ENCODE measurements at regions not wholly inside any gene's neighbourhood (a gene's known extent, or its start where the extent isn't known, plus 50 kb on each side); places are given as distances from the start of the nearest gene placed in this dataset.

DNA sequence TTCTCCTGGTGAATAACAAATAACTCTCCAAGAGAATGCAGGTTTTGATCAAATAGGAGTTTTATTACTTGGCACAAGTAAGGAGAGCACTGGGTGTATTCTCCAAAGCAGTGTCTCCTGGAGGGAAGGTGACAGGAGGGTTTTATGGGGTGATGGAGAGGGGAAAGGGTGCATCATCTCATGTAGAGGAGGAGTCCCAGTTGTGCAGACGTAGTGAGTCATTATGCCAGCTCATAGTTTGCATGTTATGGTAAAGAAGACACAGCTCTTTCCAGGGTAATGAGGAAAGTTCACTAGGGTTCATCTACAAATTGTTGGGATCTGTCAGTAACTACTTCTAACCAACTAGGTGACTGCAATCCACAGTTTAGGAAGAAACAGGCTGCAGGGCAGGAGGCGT, 347.9 kb upstream of the MEOX2 start:
- no peak overlapping the region for H3K9ac ChIP-seq

DNA sequence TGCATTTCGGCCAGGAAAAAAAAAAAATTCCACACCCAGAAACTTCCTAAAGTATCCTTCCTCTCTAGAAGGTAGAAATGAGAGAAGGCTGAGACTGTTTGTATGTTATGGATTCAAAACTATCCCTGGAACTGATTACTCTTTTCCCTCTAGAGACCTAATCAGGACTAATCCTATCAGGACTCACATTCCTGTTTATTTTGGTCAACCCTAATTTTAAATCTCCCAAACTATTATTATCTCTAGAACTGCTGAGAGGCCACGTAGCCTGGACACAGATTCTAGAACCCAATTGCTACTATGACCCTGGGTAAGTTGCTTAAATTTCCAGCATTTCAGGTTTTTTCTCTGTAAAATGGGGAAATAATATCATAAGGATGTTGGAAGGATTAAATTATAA, 346.8 kb upstream of the MEOX2 start:
- Histone ChIP-seq H3K27me3 (no peaks in the 10 kb centered on the region), H4K20me1 (no peaks in the 10 kb centered on the region), H3K36me3 (no peaks in the 10 kb centered on the region), H3K4me3 (no peak overlapping the region), H3K4me1 (peaks cover 0 to 9% (median 0%) of the 10 kb centered on the region in 10 experiments; a peak in 3 of 20 replicates), H3K4me2 (no peak overlapping the region), H3K9ac (no peak overlapping the region), H3K9me3 (replicated peaks in 1 of 11) (peaks cover 0 to 3% (median 0%) of the 10 kb centered on the region in 11 experiments; a peak in 1 of 22 replicates), H3K27ac (no peak overlapping the region)
- no peak for TF ChIP-seq Cebpa-rat (IDR thresholded peaks at IDR 0.05)

More for the DNA sequence above, 347.9 kb upstream of the MEOX2 start:
- H3K9me3 ChIP-seq (replicated peaks in 1 of 11) = peaks cover 0 to 3% (median 0%) of the 10 kb centered on the region in 11 experiments; a peak in 1 of 22 replicates
- peaks cover 0 to 9% (median 0%) of the 10 kb centered on the region in 10 experiments; a peak in 3 of 20 replicates for H3K4me1 ChIP-seq
- no peak for TF ChIP-seq Cebpa-rat (IDR thresholded peaks at IDR 0.05)
- H3K36me3 ChIP-seq = no peaks in the 10 kb centered on the region
- H3K4me2 ChIP-seq = peak overlapping the region in 2 of 11 experiments; percentile 16 to 49; a peak in 2 of 22 replicates
- no peaks in the 10 kb centered on the region for H4K20me1 ChIP-seq
- no peaks in the 10 kb centered on the region for H3K27me3 ChIP-seq
- H3K4me3 ChIP-seq = no peak overlapping the region
- no peak overlapping the region for H3K27ac ChIP-seq

DNA sequence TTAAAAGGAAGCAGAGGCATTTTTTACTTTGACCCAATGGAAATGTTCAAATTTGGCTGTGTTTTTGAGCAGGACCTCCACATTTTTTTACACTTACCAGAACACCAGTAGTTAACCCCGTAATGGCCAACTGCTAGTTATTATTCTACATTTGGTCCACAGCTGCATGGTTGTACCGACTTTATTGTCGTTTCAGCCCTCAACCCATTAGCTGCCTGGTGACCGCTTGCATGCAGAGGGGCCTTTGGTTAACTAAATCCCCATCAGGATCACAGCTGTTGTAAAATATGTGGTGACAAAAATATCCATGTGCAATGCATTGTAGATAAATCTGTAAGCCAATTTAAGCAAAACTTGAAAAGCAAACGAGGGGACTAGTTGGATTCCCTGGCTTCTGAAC, 342.2 kb upstream of the MEOX2 start:
- Histone ChIP-seq H3K27ac (no peak overlapping the region), H4K20me1 (no peaks in the 10 kb centered on the region), H3K4me2 (no peak overlapping the region), H3K9me3 (replicated peaks in 1 of 11) (no peaks in the 10 kb centered on the region), H3K27me3 (no peaks in the 10 kb centered on the region), H3K4me3 (no peak overlapping the region), H3K4me1 (no peaks in the 10 kb centered on the region), H3K9ac (no peak overlapping the region), H3K36me3 (no peaks in the 10 kb centered on the region)
- no peak for TF ChIP-seq Cebpa-rat (IDR thresholded peaks at IDR 0.05)

DNA sequence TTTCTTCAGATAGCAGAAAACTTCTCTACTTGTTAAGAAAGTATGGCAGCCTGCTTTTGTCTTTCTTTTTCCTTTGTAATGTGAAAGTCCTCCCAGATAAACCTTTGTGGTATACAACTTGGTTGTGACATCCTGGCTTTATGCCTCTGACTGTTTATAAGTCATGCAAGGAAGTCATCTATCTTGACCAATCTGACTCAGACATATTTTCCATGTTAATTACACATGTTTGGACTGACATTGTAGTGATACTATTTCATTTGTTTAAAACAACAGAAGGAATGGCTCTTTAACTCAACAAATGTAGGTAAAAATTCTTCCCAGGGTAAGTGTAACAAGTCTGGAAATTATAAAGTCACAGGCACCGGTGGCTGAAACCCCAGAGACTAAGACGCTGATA, 341.6 kb upstream of the MEOX2 start:
- no peak overlapping the region for H3K9ac ChIP-seq
- H3K27ac ChIP-seq = no peak overlapping the region
- H3K4me2 ChIP-seq = no peak overlapping the region
- no peaks in the 10 kb centered on the region for H3K27me3 ChIP-seq
- H3K4me1 ChIP-seq = peaks cover 0 to 3% (median 0%) of the 10 kb centered on the region in 10 experiments; a peak in 2 of 20 replicates
- TF ChIP-seq Cebpa-rat (IDR thresholded peaks at IDR 0.05) = no peak
- no peak overlapping the region for H3K4me3 ChIP-seq
- H4K20me1 ChIP-seq = no peaks in the 10 kb centered on the region
- H3K9me3 ChIP-seq (replicated peaks in 1 of 11) = no peaks in the 10 kb centered on the region
- no peaks in the 10 kb centered on the region for H3K36me3 ChIP-seq

DNA sequence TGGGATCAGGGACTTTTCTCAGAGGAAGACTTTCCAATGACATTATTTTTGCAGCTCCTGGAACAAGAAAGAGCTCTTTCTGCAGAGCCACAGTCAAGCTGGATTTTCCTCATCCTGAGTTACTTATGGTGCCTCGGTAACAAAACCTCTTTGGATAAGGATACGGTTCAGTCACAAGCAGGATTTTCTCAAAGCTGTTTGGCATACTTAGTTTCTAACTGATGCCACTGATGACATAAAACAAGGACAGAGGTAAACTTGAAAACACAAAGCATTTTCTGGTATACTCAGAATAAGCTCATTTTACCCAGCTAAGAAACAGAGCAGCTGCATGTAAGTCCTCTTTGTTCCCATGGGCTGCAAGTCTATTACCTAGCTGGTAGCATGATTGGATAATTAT, 340.9 kb upstream of the MEOX2 start:
- H3K4me2 ChIP-seq = no peak overlapping the region

DNA sequence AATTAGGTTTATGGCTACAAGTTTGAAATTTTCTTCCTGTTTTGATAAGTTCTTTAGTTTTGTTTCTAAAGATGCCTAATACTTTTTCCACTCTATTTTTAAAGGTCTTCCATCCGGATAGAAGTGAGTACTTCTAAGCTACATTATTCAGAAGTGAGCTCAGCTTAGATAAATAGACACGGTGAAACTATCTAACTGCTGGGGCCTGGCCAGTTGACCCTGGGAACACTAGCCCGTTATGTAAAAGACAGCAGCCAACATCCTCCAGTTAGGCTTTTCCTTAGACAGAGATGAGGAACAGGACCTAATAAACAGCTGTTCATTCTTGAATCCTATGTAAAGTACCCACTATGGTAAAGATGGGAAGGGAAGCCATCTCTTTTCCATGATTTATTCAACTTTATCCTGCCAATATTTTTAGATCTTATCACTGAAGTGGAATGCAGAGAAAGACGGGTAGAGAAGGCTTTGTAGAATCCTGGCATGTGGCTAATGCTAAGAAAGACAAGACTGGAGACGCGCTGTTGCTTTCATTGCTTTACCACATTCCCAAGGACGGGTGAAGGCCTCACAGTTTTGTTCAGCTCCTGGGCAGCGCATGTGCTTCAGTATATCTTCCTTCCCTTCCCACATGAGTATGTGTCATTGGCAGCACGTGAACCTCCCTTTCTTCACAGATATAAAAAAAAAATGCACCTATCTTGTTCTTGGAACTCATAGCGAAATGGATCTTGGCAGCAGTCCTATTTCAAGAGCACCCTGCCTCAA, 340.0 kb upstream of the MEOX2 start:
- H3K27me3 ChIP-seq = no peaks in the 10 kb centered on the region
- no peaks in the 10 kb centered on the region for H3K9me3 ChIP-seq (replicated peaks in 1 of 11)
- no peak for TF ChIP-seq Cebpa-rat (IDR thresholded peaks at IDR 0.05)
- no peak overlapping the region for H3K9ac ChIP-seq
- H3K4me3 ChIP-seq = no peak overlapping the region
- no peak overlapping the region for H3K27ac ChIP-seq
- peaks cover 0 to 20% (median 0%) of the 10 kb centered on the region in 10 experiments; a peak in 4 of 20 replicates for H3K4me1 ChIP-seq
- peak overlapping the region in 1 of 11 experiments; percentile 3; a peak in 1 of 22 replicates for H3K4me2 ChIP-seq
- no peaks in the 10 kb centered on the region for H4K20me1 ChIP-seq
- no peaks in the 10 kb centered on the region for H3K36me3 ChIP-seq

More for the DNA sequence above, 340.9 kb upstream of the MEOX2 start:
- Histone ChIP-seq H3K27ac (no peak overlapping the region), H3K27me3 (no peaks in the 10 kb centered on the region), H3K9me3 (replicated peaks in 1 of 11) (no peaks in the 10 kb centered on the region), H3K9ac (no peak overlapping the region), H3K4me3 (no peak overlapping the region), H3K36me3 (no peaks in the 10 kb centered on the region), H4K20me1 (no peaks in the 10 kb centered on the region), H3K4me1 (peaks cover 0 to 10% (median 0%) of the 10 kb centered on the region in 10 experiments; a peak in 4 of 20 replicates)
- TF ChIP-seq Cebpa-rat (IDR thresholded peaks at IDR 0.05) = no peak

DNA sequence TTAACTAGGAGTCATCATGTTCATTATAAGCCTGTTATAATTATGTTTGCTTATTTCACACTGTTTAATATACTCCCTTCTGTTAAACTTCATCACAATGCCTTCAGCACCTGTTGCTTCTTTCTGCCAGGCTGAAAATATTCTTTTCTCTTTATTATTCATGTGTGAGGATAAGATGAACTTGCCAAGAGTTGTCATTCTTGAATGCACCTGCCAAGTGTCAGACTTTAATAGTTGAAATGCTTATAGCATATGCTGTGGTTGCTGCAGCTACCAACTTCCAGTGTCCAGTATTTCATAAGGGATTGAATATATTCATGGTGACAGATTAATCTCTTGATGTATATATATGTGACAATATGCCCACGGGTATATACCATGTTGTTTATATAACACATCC, 339.2 kb upstream of the MEOX2 start:
- H3K27me3 ChIP-seq = no peaks in the 10 kb centered on the region
- no peaks in the 10 kb centered on the region for H4K20me1 ChIP-seq
- no peak overlapping the region for H3K27ac ChIP-seq
- no peak overlapping the region for H3K9ac ChIP-seq
- H3K4me3 ChIP-seq = no peak overlapping the region
- H3K4me1 ChIP-seq = peaks cover 0 to 22% (median 0%) of the 10 kb centered on the region in 10 experiments; a peak in 4 of 20 replicates
- H3K36me3 ChIP-seq = no peaks in the 10 kb centered on the region
- H3K9me3 ChIP-seq (replicated peaks in 1 of 11) = no peaks in the 10 kb centered on the region
- TF ChIP-seq Cebpa-rat (IDR thresholded peaks at IDR 0.05) = no peak
- H3K4me2 ChIP-seq = no peak overlapping the region

DNA sequence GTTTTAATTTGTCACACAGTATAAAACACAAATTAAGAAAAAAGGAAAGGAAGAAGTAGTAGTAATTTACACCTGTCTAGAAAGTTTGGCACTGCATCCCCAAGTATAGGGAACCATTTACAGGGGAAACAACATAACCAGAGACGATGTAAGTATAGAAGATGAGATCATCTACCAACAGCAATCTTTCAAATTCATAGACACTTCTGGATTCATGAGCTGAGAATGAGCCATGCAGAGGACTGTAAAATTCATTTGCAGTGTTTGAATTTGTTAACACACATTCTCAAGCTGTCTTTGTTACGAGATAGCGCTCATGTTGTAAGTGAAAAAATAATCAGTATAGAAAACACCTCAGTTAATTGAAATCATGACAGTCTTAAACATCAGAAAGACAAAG, 337.0 kb upstream of the MEOX2 start:
- Histone ChIP-seq H4K20me1 (no peaks in the 10 kb centered on the region), H3K36me3 (no peaks in the 10 kb centered on the region), H3K9me3 (replicated peaks in 1 of 11) (no peaks in the 10 kb centered on the region), H3K4me3 (no peak overlapping the region), H3K27me3 (no peaks in the 10 kb centered on the region), H3K9ac (no peak overlapping the region), H3K27ac (no peak overlapping the region), H3K4me2 (no peak overlapping the region), H3K4me1 (peaks cover 0 to 22% (median 0%) of the 10 kb centered on the region in 10 experiments; a peak in 4 of 20 replicates)
- TF ChIP-seq Cebpa-rat (IDR thresholded peaks at IDR 0.05) = no peak

DNA sequence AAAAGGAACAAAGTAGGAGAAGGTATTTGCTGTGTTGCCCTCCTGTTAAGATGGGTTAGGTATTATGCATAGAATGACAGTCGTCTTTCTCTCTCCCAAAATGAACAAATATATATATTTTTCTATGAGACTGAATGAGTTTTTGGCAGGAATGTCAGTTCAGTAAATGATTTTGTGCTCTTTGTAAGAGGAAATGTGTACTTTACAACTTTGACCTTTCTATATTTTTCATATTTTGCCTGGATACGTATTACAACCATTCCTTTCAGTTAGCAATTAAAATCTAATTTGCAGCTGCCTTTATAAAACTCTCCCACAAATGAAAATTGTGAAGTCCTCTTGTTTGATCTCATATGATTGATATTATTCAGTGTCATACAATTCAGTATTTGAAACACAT, 336.6 kb upstream of the MEOX2 start:
- Histone ChIP-seq H3K27ac (no peak overlapping the region), H3K9ac (no peak overlapping the region), H3K4me2 (peak overlapping the region in 2 of 11 experiments; percentile 33 to 44; a peak in 2 of 22 replicates), H3K9me3 (replicated peaks in 1 of 11) (no peaks in the 10 kb centered on the region), H3K36me3 (no peaks in the 10 kb centered on the region), H3K4me3 (no peak overlapping the region), H3K27me3 (no peaks in the 10 kb centered on the region), H3K4me1 (peaks cover 0 to 22% (median 0%) of the 10 kb centered on the region in 10 experiments; a peak in 4 of 20 replicates), H4K20me1 (no peaks in the 10 kb centered on the region)
- no peak for TF ChIP-seq Cebpa-rat (IDR thresholded peaks at IDR 0.05)

DNA sequence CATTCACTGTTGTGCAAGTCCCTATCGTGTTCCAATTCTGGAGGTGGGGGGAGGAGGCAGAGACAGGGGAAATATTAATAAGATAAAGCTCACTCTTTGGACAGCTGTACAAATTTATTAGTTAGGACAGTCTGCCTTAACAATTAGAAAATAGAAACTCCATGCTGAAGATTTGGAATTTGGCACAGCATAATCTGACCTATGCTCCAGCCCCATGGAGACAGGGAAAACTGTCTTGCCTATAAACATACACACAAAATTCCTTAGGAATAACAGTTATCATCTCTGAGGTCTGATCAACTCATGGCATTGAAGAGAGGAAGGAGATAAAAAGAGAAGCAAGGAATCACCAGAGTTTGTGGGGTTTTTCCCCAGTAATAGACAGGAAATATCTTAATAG, 335.4 kb upstream of the MEOX2 start:
- H3K4me3 ChIP-seq = no peak overlapping the region
- H3K9me3 ChIP-seq (replicated peaks in 1 of 11) = no peaks in the 10 kb centered on the region
- no peak for TF ChIP-seq Cebpa-rat (IDR thresholded peaks at IDR 0.05)
- no peaks in the 10 kb centered on the region for H4K20me1 ChIP-seq
- no peaks in the 10 kb centered on the region for H3K36me3 ChIP-seq
- no peak overlapping the region for H3K9ac ChIP-seq
- H3K4me2 ChIP-seq = peak overlapping the region in 2 of 11 experiments; percentile 33 to 44; a peak in 3 of 22 replicates
- no peaks in the 10 kb centered on the region for H3K27me3 ChIP-seq
- H3K4me1 ChIP-seq = peaks cover 0 to 22% (median 0%) of the 10 kb centered on the region in 10 experiments; a peak in 4 of 20 replicates
- H3K27ac ChIP-seq = no peak overlapping the region

All from BLaER1 treated with 17β-estradiol and CSF1 and Interleukin-3, amounts not matched to agents 10 nM and 100 nM (cell line).